ENCODE measurements at regions not wholly inside any gene's neighbourhood (a gene's known extent, or its start where the extent isn't known, plus 50 kb on each side); places are given as distances from the start of the nearest gene placed in this dataset.

GRCh38 chr15:29361560-29361959, 91.9 kb upstream of the NSMCE3 start:
- TF ChIP-seq CTCF (IDR thresholded peaks at IDR 0.05; ENCODE audit: borderline replicate concordance, extremely low read depth, low read length, poor library complexity, severe bottlenecking) (no peak), EZH2 (IDR thresholded peaks at IDR 0.05; ENCODE audit: borderline replicate concordance, low read depth, low read length, severe bottlenecking) (no peak)
